HG02973 (cell line): ENCODE measurements at regions not wholly inside any gene's neighbourhood (a gene's known extent, or its start where the extent isn't known, plus 50 kb on each side); places are given as distances from the start of the nearest gene placed in this dataset.

Experiments
- ATAC-seq: cut with Tn5 transposase; IDR thresholded peaks from one replicate; pipeline ENCODE4 v1.9.1; 2021; ENCODE audit warnings: moderate library complexity; ENCODE audit not compliant: unreplicated experiment

DNA sequence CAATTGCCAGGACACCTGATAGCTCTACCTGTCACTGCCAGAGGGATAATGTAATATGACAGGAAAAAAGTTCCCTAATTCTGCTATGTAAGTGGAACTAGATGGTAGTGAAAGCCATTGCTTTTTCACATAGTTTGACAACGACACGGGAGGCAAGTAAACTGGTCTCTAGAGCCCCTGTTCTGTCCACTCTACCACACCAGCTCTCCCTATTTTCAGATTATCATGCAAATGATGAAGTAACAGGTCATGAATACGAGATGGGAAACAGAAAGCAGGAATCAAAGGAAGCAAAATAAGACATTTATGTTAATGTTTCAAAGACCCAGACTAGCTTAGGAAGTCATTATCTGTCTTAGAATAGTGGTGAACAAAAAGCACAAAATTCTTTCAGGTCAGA is 56.2 kb downstream of the TAF11L14 start:
- ATAC-seq: no peak

DNA sequence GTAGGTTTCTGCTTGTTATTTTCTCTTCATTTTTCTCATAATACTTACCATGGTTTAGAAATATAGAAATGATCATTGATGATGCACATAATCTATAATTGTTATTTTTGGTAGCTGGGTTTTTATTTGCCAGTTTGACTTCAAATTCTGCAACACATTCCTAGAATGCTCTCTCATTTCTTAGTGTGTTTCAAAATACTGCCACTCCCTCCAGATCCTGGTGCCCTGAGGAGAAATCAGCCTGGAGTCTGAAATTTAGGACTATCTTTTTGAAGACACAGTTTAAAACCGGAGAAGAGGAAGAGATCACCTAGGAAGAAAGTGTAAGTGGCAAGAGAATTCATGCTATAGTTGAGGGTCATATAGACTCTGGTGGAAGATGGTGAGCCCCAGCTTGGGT is 57.5 kb downstream of the TAF11L14 start:
- no peak for ATAC-seq

- no peak for ATAC-seq
These were observed 60.1 kb downstream of the TAF11L14 start for GRCh38 chr5:17694371-17694770.

DNA sequence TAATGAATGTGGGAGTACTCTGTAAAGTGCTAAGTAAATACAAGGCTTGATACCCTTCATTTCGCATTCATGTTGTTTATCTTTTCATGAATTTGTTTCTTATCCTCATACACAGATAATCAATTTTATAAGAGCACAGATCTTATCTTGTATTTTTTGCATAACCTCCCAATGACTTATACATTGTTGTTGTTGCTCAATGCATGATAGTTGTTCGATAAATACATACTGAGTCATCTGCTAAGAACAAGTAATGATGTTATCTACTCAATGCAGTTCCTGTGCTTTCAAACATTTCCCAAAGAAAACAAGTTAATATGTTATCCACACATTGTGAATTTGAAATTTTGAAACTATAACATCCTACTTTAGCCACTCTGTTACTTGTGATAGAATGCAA is 60.7 kb downstream of the TAF11L14 start:
- no peak for ATAC-seq

- ATAC-seq: no peak
These were observed 62.4 kb downstream of the TAF11L14 start for GRCh38 chr5:17696627-17697026.

DNA sequence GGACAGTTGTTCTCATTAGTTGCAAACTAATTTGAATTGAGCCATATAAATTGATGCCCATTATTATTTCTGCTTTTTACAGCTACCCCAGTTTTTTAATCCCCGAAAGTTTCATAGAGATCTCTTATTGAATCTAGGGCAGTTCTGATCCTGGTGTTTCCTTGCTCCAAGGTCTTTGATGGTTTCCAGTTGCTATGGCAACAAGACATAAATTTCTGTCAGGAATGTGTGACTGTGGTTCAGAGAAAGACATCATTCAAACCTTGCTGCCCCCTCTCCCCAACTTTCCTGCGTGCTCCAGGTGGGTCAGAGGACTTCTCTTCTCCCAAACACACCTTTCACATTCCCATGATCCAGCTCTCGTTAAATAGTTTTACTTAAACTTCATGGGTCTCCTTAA is 63.4 kb downstream of the TAF11L14 start:
- ATAC-seq: no peak

- no peak for ATAC-seq
These were observed 74.9 kb downstream of the TAF11L14 start for GRCh38 chr5:17709011-17709710.

GRCh38 chr5:17713301-17713700 is 79.0 kb downstream of the TAF11L14 start:
- ATAC-seq: no peak

DNA sequence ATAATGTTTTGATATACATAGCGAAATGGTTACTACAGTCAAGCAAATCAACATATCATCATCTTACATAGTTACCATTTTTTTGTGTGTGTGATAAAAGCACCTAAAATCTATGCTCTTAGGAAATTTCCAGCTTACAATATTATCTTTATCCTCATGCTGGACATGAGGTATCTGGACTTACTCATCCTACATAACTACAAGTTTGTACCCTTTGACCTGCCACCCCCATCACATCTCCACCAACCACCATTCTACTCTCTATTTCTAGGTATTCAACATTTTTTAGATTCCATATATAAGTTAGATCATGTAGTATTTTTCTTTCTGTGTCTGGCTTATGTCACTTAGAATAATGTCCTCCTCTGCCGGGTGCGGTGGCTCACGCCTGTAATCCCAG is 79.9 kb downstream of the TAF11L14 start:
- no peak for ATAC-seq

- no peak for ATAC-seq
These were observed 85.3 kb downstream of the TAF11L14 start for GRCh38 chr5:17719592-17719991.

- ATAC-seq: no peak
These were observed 85.8 kb downstream of the TAF11L14 start for GRCh38 chr5:17720071-17720470.

DNA sequence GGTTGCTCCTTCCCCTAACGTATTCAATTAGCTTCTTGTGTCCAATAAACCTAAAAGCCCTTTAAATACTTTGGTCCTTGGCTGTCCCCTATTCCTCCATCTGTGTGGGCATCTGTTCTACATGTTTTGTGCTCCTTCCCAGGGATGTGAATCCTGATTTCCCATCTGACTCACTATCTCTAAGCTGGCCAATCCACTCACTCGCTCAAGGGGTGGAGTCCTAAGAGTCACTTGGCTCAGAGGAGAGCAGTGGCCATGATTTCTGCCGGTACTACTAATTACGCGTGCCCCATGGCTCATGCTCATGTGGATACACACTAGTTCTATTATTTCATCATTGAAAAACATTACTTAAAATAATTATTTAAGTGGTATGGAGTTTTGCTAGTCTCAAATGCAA is 89.6 kb downstream of the TAF11L14 start:
- ATAC-seq: no peak

DNA sequence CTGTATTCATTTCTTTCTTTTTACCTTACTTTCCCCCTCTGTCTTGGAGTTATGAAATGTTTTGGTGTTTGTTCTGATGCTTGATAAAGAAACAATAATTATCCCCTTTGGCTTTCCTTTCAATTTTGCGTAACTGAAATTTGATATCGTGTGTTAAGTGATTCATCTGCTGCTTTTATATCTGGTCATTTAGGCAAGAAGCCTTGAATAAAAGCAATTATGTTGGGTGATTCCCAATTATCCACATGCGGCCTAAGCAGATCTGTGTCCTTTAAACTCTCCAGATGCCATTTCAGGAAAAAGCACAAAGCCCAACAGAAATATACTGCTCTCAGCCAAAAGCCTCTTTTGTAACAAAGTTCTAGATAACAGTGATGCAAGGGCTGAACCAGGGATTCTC is 92.8 kb downstream of the TAF11L14 start:
- no peak for ATAC-seq

GRCh38 chr5:17730421-17730820 is 96.2 kb downstream of the TAF11L14 start:
- no peak for ATAC-seq

GRCh38 chr5:17732351-17732923 is 98.2 kb downstream of the TAF11L14 start:
- ATAC-seq: no peak

- ATAC-seq: no peak
These were observed 99.8 kb downstream of the TAF11L14 start for GRCh38 chr5:17734011-17734410.

DNA sequence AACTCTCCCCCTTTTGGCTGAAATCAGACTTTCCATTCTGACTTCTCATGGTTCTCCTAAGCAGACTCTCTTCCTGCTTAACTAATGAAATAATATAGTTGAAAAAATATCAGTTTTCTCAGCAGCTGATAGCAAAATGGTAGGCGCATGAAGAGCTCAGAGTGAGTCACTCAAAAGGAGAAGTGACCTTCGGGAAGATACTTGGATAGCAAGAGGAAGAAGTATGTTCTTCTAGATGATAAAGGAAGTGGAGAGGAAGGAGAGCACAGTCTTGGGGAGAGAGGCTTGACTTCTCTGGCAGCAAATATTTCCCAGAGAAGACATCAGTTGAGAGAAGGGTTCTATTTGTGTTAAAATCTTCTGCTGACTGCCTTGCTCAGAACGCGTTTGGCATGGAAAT is 101.5 kb downstream of the TAF11L14 start:
- ATAC-seq: no peak

- no peak for ATAC-seq
These were observed 102.8 kb downstream of the TAF11L14 start for GRCh38 chr5:17737092-17737491.

GRCh38 chr5:17738446-17738845 is 104.2 kb downstream of the TAF11L14 start:
- ATAC-seq: no peak

DNA sequence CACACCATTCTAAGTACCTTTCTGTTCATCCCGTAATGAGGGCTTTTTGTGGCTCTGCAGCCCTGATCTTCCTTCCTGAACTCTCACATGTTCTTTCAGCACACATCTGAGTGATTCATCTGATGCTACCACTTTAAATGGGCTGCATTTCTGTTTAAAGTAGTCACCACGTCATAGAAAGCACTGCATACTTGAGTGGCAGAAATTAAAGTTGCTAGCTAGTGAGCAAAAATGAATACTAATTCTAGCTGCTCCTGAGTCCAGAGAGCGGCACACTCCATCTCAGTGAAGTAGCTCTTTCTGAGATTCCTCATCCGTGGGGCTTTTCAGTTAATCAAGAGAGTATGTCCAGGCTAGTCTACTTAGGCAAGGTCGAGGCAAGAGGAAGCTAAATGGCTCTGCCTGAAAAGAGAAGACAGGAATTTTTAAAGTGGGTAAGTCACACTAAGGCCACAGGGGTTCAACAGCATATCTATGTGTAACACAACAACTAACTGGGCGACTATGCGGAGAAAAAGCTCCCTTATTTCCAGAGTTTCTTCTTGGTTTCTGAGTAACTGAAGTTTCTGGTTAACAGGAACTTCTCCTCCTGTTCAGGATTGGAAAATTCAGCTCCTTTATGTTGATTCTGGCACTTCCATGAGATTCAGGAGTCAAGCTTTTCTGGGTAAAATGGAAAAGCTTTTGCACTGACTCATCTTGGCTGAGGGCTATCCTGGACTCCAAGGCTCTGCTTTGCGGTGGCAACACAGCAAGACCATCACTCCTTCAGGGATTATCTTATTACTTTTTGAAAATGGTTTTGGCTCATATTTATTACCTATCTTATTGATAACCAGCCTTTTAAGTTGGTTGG is 109.5 kb downstream of the TAF11L14 start:
- no peak for ATAC-seq

- ATAC-seq: no peak
These were observed 113.9 kb downstream of the TAF11L14 start for GRCh38 chr5:17748201-17748600.

DNA sequence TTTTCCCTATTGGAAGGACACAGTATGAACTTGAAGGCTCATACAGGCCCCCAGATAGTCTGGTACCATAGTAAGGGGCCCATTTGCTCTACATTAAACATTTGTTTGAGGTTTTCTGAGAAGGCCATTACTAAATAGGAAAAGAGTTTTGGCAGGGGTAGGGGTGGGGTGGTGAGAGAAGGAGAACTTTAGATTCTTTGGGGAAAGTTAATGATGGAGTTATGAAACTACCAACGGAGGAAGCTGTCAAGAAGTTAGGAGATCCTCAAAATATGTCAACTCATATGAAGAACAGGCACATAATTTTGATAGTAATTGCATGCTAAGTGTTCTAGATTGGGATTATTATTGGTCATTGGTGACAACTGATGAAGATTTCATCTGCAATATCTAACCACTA is 114.7 kb downstream of the TAF11L14 start:
- ATAC-seq: no peak
